SK-N-DZ (cell line): ENCODE measurements at regions not wholly inside any gene's neighbourhood (a gene's known extent, or its start where the extent isn't known, plus 50 kb on each side); places are given as distances from the start of the nearest gene placed in this dataset.

ENCODE experiments used
- DNase-seq: peaks from one replicate; pipeline ENCODE4 v3.0.0-alpha.2; 2015; ENCODE audit warnings: low spot score

DNA sequence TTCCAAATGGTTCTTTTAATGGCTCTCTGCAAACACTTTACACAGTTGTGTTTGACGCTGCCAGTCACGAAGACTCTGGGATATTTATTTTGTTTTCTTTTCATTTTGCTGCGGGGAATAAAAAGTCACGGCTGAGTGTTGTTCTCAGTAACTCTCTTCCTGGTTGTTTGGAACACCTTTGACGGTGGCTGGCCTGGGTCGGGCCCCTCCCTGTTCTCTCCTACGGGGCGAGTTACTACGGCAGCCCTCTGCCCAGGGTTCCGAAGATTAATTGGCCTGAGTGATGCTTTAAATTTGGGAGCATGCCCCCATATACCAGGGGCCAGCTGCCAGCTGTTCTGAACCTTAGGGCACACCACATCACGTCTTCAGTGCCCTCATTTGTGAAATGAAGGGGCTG lies 84.7 kb downstream of the GATA6 start:
- DNase-seq, result no peak

DNA sequence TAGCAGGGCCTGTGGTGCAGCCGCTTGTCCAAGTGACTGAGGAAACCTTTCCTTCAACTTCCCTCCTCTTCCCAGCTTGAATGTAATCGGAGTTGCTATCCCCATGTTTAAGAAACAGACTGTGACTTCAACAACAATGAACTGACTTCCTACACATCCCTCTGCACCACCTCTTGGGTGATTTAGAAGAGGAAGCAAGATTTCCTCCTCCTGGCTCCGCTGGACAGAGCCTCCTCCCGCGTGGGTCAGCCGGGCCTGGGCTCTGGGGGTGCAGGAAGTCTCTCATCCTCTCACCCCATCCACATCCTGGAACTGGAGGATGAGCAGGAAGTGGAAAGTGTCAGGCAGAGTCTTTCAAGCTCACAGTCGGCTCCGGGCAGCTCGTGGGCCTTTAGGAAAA lies 84.3 kb downstream of the GATA6 start:
- DNase-seq, result no peak

DNA sequence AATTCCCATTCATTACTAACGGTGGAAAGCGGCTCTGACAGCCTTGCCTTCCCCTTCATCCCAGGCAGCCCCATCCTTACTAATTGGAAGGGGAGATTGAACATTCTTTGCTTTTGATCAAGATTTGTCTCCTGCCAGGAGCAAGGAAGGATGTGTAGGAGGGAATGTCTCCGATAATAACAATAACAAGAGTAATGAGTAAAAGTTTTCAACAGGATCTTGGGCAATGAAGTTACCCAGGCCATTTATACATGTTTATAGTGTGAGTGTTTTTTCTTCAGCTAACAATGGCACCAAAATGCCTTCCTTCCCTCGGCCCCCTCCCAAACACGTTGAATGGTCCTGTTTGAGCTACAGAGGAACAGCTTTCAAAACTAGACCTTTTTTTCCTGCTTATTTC lies 83.8 kb downstream of the GATA6 start:
- DNase-seq, result no peak
